MM.1S (cell line): ENCODE measurements at regions not wholly inside any gene's neighbourhood (a gene's known extent, or its start where the extent isn't known, plus 50 kb on each side); places are given as distances from the start of the nearest gene placed in this dataset.

Experiments used
- EZH2 ChIP-seq: fragments of 300-600 bp; sonication (generic); optimal IDR thresholded peaks from 2 replicates; pipeline ENCODE3; 2017; ENCODE audit warnings: low read depth, mild to moderate bottlenecking, antibody characterized with exemption, low read length, mixed read lengths
- EZH2phosphoT487 ChIP-seq: fragments of 300-600 bp; sonication (generic); IDR thresholded peaks from 2 replicates; pipeline ENCODE4 v1.6.1; 2018; ENCODE audit warnings: antibody characterized with exemption, low read length
- TF ChIP-seq, protein P1 (sequence below): fragments of 300-600 bp; sonication (generic); IDR thresholded peaks from 2 replicates; pipeline ENCODE4 v1.5.1; 2016; ENCODE audit warnings: antibody characterized with exemption, low read length, mixed read lengths

DNA sequence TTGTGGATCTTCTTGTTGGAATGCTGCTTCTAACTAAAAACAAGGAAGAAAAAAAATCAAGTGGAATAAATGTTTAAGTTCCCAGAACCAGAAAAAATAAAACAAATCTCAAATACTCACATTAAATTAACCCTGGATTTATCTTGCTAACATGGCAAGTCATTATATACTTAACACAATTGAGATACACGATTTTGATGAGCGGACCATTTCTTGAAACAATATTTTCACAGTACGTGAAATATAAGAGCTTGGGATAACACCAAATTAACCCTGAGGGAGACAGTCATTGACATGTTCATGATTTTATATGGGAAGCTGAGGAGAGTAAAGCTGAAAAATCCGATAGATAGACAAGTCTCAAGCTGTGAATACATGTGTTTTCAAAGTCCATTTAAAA is 128.6 kb downstream of the PTCSC3 start:
- TF ChIP-seq, protein P1, sequence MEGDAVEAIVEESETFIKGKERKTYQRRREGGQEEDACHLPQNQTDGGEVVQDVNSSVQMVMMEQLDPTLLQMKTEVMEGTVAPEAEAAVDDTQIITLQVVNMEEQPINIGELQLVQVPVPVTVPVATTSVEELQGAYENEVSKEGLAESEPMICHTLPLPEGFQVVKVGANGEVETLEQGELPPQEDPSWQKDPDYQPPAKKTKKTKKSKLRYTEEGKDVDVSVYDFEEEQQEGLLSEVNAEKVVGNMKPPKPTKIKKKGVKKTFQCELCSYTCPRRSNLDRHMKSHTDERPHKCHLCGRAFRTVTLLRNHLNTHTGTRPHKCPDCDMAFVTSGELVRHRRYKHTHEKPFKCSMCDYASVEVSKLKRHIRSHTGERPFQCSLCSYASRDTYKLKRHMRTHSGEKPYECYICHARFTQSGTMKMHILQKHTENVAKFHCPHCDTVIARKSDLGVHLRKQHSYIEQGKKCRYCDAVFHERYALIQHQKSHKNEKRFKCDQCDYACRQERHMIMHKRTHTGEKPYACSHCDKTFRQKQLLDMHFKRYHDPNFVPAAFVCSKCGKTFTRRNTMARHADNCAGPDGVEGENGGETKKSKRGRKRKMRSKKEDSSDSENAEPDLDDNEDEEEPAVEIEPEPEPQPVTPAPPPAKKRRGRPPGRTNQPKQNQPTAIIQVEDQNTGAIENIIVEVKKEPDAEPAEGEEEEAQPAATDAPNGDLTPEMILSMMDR, result no peak
- TF ChIP-seq EZH2phosphoT487, result no peak
- no peak for TF ChIP-seq EZH2
